Thoracic aorta (tissue), 2 donors: ENCODE measurements at regions not wholly inside any gene's neighbourhood (a gene's known extent, or its start where the extent isn't known, plus 50 kb on each side); places are given as distances from the start of the nearest gene placed in this dataset.

ENCODE experiments used
- ATAC-seq: fragments of 150-250 bp; one replicate; pipeline ENCODE4 v1.8.0; 2017; ENCODE audit warnings: low read depth; ENCODE audit not compliant: insufficient number of reproducible peaks, low FRiP score
- DNase-seq: peaks from one replicate; pipeline ENCODE4 v3.0.0-alpha.2; 2020; ENCODE audit warnings: low spot score
- H3K27ac ChIP-seq, 2 donors: fragments of 200-600 bp; sonication (generic); 1 replicate in 1 of 2; 2 replicates in 1 of 2; pipeline ENCODE4 v1.5.1; 2016; ENCODE audit warnings: mild to moderate bottlenecking in 2 of 2, moderate library complexity in 2 of 2
- H3K27me3 ChIP-seq: fragments of 200-600 bp; sonication (generic); replicated peaks from 2 replicates; pipeline ENCODE4 v1.6.0; 2016; ENCODE audit warnings: mild to moderate bottlenecking; ENCODE audit not compliant: insufficient read depth
- H3K36me3 ChIP-seq: fragments of 200-600 bp; sonication (generic); one replicate; pipeline ENCODE4 v1.5.1; 2016
- H3K4me1 ChIP-seq, 2 donors: fragments of 200-600 bp; sonication (generic); 1 replicate in 1 of 2; 2 replicates in 1 of 2; pipeline versions ENCODE4 v1.5.1 to v1.6.0; 2016; ENCODE audit warnings: low read depth in 2 of 2, mild to moderate bottlenecking in 1 of 2; ENCODE audit not compliant: control insufficient read depth in 1 of 2
- H3K4me3 ChIP-seq: fragments of 200-600 bp; sonication (generic); 2 replicates; pipeline ENCODE4 v1.5.1; 2016; ENCODE audit warnings: mild to moderate bottlenecking
- H3K9me3 ChIP-seq: fragments of 200-600 bp; sonication (generic); 2 replicates; pipeline ENCODE4 v1.5.1; 2016
- CTCF ChIP-seq: fragments of 200-600 bp; sonication (generic); IDR thresholded peaks from one replicate; pipeline ENCODE4 v1.5.1; 2019; ENCODE audit warnings: antibody characterized with exemption

GRCh38 chr13:111847964-111848363, 219.0 kb upstream of the SOX1 start:
- Histone ChIP-seq H3K36me3 (no peaks in the 10 kb centered on the region), H3K9me3 (no peaks in the 10 kb centered on the region), H3K27ac (no peak overlapping the region), H3K4me3 (no peak overlapping the region), H3K27me3 (no peaks in the 10 kb centered on the region), H3K4me1 (no peaks in the 10 kb centered on the region)
- TF ChIP-seq CTCF = no peak
- DNase-seq (no peak), ATAC-seq (no peak)

- H3K9me3 ChIP-seq = no peaks in the 10 kb centered on the region
- ATAC-seq = no peak
- no peaks in the 10 kb centered on the region for H3K4me1 ChIP-seq
- TF ChIP-seq CTCF = no peak
- H3K36me3 ChIP-seq = no peaks in the 10 kb centered on the region
- no peak overlapping the region for H3K27ac ChIP-seq
- H3K4me3 ChIP-seq = no peak overlapping the region
- no peak for DNase-seq
- H3K27me3 ChIP-seq = no peaks in the 10 kb centered on the region
Observed at GRCh38 chr13:111850458-111850857, 216.5 kb upstream of the SOX1 start.

GRCh38 chr13:111850976-111851375, 216.0 kb upstream of the SOX1 start:
- no peak overlapping the region for H3K4me3 ChIP-seq
- no peaks in the 10 kb centered on the region for H3K4me1 ChIP-seq
- no peak for DNase-seq
- H3K36me3 ChIP-seq = no peaks in the 10 kb centered on the region
- TF ChIP-seq CTCF = no peak
- H3K27me3 ChIP-seq = no peaks in the 10 kb centered on the region
- ATAC-seq = no peak
- no peaks in the 10 kb centered on the region for H3K9me3 ChIP-seq
- H3K27ac ChIP-seq = no peak overlapping the region

- H3K27ac ChIP-seq = no peak overlapping the region
- TF ChIP-seq CTCF = no peak
- H3K27me3 ChIP-seq = no peaks in the 10 kb centered on the region
- no peak overlapping the region for H3K4me3 ChIP-seq
- no peaks in the 10 kb centered on the region for H3K9me3 ChIP-seq
- no peak for ATAC-seq
- no peaks in the 10 kb centered on the region for H3K4me1 ChIP-seq
- no peak for DNase-seq
- no peaks in the 10 kb centered on the region for H3K36me3 ChIP-seq
Observed at GRCh38 chr13:111852725-111853518, 214.0 kb upstream of the SOX1 start.

GRCh38 chr13:111853721-111854120, 213.2 kb upstream of the SOX1 start:
- DNase-seq (no peak), ATAC-seq (no peak)
- Histone ChIP-seq H3K4me3 (no peak overlapping the region), H3K9me3 (no peaks in the 10 kb centered on the region), H3K27me3 (no peaks in the 10 kb centered on the region), H3K36me3 (no peaks in the 10 kb centered on the region), H3K4me1 (no peaks in the 10 kb centered on the region), H3K27ac (no peak overlapping the region)
- TF ChIP-seq CTCF = no peak
